ENCODE measurements at regions not wholly inside any gene's neighbourhood (a gene's known extent, or its start where the extent isn't known, plus 50 kb on each side); places are given as distances from the start of the nearest gene placed in this dataset.
A peak's percentile ranks its signal among the peaks of the same experiment; 100 is the strongest.
"Not testable (repeated sequence)": the region's sequence is repeated elsewhere in the genome, so short reads cannot be mapped to it uniquely, and the experiment has no call there.

DNA sequence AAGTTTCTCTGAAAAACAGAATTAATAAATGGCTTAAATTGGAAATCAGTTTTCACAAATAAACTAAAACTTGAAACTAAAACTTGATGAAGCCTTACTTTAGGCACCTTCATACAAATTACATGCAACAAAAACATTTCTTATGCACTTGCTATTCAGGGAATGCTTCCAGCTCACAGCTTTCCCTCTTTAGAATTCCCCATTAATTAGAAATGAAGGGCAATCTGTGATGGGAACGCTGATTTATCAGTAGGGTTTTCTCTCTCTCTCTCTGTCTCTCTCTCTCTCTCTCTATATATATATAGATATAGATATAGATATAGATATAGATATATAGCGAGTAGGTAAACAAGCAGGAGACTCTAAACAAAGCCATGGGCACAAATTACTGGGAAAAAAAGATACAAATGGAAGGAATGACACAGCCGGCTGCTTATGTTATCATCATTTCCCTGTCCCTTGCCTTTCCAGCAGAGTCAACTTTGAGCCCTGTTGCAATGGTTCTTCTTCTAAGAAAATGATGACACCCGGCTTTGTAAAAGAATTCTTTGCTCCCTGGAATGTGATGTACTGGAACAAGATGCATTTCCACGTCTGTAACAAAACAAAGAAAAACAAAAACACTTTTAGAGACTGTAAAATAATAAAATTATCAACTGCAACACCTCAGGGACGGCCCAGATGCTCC is 1121.6 kb upstream of the TMEM132C start:
- no peak for DNase-seq (ENCODE audit: low read depth)

GRCh38 chr12:127145929-127146789 is 1120.8 kb upstream of the TMEM132C start:
- peak; percentile 65 for DNase-seq (ENCODE audit: low read depth)

DNA sequence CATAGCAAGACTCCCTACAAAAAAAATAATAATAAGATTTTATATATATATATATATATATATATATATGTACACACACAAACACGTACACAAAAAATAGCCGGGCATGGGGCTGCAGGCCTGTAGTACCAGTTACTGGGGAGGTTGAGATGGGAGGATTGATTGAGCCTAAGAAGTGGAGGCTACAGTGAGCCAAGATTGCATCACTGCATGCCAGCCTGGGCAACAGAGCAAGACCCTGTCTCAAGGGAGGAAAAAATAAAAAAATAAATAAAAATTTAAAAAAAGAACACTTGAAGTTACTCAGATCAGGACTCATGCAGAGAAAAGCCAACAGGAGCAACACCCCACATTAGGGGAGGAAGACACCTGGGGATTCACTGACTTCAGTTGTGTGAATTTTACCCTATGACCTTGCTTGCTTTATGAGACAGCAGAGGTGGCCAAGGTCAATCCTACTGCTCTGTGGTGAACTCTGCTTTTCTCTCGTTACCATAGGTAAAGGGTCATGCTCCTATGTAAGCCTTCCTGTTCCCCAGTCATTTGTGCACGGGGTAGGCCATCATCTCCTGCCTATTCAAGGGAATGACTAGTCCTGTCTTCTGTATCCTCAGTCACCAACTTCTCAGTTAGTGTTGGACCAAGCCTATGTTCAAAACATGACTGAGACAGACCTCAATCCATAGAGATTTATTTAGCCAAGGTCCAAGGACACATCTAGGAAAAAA is 1119.8 kb upstream of the TMEM132C start:
- DNase-seq (ENCODE audit: low read depth), result no peak

- no peak for DNase-seq (ENCODE audit: low read depth)
These were observed 1119.2 kb upstream of the TMEM132C start for GRCh38 chr12:127147724-127148123.

DNA sequence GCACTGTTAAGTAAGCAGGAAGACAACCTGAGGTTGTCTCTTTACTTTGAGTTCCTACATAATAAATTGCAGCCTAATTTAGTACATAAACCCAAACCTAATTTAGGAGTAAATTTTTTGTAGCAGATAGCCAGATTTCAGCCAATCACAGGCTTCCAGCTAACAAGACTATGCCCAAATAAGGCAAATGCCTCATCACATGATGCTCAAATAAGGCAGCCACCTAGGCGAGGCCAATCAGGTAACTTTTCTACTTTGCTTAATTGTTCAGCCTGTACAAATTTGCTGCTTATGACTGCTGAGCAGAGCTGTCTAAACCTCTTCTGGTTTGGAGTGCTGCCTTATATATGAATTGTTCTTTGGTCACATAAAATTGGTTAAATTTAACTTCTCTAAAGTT is 1118.7 kb upstream of the TMEM132C start:
- no peak for DNase-seq (ENCODE audit: low read depth)

DNA sequence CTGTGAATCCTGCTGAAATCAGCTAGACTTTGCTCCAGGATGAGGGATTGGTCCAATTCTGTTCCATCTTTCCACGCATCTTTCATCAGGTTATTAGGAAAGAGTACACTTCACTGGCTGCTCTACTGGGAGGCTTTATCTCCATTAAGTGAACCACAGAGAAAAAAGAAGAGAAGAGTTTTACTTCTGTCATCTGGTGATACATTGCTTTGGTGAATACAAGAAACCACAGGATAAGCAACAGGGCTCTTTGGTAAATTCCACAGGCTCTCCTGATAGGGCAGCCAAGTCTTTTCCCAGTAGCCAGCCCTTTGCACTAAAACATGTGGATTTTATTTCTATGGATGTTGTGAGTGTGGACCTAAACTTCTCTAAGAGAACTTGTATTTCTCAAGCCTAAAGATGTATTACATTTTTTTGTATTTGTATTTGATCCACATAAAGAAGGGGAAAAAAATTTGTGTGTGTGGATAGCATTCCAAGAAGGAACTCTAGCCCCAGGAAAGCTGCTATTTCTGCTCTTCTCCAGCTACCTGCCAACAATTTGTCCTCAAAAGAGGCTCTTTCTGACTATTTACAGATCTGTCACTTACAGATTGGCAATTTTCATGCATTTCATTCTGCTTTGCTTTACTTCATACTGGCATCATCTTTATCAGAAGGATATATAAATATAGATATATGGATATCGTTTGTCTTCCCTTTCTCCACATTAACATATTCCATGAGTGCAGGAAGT is 1117.6 kb upstream of the TMEM132C start:
- DNase-seq (ENCODE audit: low read depth), result no peak

DNA sequence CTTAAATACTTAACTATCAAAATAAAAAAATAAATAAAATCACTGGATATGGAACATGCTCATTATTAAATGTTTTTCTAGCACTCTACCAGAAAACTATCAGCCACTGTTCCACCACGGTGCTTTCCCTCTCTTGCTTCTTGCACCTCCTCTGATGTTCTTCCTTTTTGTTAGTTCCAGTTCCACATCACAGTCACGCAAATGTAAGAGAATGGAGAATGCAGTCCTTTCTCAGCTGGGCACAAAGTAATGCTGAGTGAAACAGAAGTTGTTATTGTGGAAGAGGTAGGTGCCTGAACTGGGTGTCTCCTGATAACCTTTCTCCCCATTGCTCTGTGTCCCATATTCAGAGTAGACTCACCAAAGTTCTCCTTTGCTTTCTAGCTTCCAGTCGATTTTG is 1116.9 kb upstream of the TMEM132C start:
- no peak for DNase-seq (ENCODE audit: low read depth)

DNA sequence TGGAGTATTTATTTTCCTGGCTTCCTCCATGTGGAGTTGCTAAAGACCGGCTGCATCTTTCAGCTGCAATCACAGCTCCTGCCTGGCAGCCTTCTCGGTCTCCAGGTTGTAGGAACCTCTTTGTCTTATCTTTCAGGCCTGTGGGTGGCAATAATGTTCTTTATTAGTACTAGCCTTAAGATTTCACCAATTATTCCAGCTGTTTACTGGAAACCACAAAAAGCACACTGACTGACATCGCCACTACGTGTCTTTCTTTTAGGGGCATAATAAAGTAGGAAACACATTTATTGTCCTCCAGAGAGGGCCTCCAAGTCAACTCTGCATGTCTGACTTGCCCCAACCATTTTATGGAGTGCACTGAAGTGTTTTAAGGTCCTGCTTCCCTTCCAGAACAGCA is 1116.5 kb upstream of the TMEM132C start:
- DNase-seq (ENCODE audit: low read depth), result no peak

DNA sequence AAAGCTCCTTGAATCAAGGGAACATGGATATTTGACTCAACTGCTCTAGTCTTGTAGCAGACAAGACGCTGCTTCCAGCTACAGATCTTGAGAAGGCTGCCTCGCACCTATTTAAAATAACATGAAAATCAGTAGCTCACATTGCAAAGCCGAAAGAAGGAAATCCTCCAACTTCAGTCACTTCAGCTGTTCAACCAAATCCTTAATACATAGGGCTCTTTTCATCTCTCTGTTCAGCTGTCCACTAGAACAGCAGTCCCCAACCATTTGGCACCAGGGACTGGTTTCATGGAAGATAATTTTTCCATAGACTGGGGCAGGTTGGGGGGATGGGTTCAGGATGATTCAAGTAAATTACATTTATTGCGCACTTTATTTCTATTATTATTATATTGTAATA is 1116.0 kb upstream of the TMEM132C start:
- DNase-seq (ENCODE audit: low read depth), result no peak

DNA sequence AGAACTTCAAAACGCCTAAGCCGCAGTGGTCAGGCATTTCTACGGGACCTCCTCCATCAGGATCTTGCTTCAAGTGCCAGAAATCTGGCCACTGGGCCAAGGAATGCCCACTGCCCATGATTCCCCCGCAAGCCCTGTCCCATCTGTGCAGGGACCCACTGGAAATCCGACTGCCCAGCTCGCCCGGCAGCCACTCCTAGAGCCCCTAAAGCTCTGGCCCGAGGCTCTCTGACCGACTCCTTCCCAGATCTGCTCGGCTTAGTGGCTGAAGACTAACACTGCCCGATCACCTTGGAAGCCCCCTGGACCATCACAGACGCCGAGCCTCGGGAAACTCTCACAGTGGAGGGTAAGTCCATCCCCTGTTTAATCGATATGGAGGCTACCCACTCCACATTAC is 1113.0 kb upstream of the TMEM132C start:
- DNase-seq (ENCODE audit: low read depth), result no peak

GRCh38 chr12:127154830-127155229 is 1112.1 kb upstream of the TMEM132C start:
- not testable (repeated sequence) for DNase-seq (ENCODE audit: low read depth)

DNA sequence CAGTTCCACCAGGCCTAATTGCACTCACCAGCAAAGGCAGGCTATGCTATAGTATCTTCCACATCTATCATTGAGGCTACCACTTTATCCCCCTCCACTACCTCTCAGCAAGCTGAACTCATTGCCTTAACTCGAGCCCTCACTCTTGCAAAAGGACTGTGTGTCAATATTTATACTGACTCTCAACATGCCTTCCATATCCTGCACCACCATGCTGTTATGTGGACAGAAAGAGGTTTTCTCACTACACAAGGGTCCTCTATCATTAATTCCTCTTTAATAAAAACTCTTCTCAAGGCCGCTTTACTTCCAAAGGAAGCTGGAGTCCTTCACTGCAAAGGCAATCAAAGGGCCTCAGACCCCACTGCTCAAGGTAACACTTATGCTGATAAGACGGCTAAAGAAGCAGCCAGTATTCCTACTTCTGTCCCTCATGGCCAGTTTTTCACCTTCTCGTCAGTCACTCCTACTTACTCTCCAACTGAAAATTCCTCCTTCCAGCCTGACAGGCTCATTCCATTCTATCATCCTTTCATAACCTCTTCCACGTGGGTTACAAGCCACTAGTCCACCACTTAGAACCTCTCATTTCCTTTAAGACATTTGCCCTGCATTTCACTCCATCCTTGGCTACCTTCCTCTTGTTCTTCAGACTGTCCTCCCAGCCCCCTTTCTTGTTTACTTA is 1110.9 kb upstream of the TMEM132C start:
- DNase-seq (ENCODE audit: low read depth), result not testable (repeated sequence)

DNA sequence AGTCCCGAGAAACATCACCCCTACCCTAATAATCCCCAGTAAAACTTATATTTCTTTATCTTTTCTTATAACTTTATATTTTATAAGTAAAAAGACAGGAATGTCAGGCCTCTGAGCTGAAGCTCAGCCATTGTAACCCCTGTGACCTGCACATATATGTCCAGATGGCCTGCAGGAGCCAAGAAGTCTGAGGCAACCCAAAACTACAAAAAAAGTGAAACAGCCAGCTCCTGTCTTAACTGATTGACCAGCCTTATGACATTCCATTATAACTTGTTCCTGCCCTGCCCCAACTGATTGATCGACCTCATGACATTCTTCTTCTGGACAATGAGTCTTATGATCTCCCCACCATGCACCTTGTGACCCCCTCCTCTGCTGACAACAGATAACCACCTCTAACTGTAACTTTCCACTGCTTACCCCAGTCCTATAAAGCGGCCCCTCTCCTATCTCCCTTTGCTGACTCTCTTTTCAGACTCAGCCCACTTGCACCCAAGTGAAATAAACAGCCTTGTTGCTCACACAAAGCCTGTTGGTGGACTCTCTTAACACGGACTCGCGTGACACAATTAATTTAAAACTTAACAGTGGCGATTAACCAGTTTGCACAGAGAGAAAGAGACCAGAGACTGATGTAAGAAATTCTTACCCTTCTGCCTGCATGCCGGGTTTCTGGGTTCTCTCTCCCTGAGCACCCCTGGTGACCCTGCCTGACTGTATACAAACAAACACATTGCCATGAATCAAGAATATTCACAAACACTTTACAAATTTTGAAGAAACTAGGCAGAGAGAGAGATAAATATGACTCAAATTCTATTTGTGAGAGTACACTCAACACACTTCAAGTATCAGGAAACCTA is 1109.2 kb upstream of the TMEM132C start:
- not testable (repeated sequence) for DNase-seq (ENCODE audit: low read depth)

GRCh38 chr12:127158385-127159061 is 1108.4 kb upstream of the TMEM132C start:
- DNase-seq (ENCODE audit: low read depth), result no peak

GRCh38 chr12:127161466-127161865 is 1105.5 kb upstream of the TMEM132C start:
- no peak for DNase-seq (ENCODE audit: low read depth)

DNA sequence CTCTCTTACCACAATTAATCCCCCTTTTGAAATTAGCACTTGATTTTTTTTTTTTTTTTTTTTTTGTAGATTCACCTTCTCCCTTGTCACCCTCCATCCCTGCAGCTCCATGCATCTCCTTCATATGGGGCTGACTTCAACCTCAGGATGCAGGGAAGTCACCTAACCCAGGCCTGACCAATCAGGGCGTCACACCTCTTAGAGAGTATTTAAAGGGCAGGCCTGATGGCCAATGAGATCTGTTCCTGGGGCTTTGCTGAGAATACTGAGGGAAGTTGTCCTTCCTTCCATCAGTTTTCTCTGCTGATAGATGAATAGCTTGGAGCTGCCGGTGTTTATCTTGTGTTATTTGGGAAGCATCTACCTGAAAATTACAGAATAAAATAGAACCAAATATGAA is 1104.7 kb upstream of the TMEM132C start:
- DNase-seq (ENCODE audit: low read depth), result no peak

- peak; percentile 8 for DNase-seq (ENCODE audit: low read depth)
These were observed 1104.1 kb upstream of the TMEM132C start for GRCh38 chr12:127162902-127163301.

GRCh38 chr12:127165567-127166392 is 1101.2 kb upstream of the TMEM132C start:
- peak; percentile 73 for DNase-seq (ENCODE audit: low read depth)

All from activated T-cell treated with anti-CD3 and anti-CD28 coated beads for 1 hour (primary cell).